Cardiac fibroblast (primary cell): ENCODE measurements at regions not wholly inside any gene's neighbourhood (a gene's known extent, or its start where the extent isn't known, plus 50 kb on each side); places are given as distances from the start of the nearest gene placed in this dataset.

Experiments
- DNase-seq, 2 donors: peaks; one replicate each; pipeline versions ENCODE4 v3.0.0 to v3.0.0-alpha.2; 2010; ENCODE audit warnings: low read depth in 2 of 2
- H3K4me3 ChIP-seq, 2 donors: replicated peaks in 1 of 2; 1 replicate in 1 of 2; 2 replicates in 1 of 2; pipeline ENCODE4 v1.5.1; 2011; ENCODE audit warnings: low read depth in 2 of 2, low read length in 2 of 2, mild to moderate bottlenecking in 2 of 2, moderate library complexity in 1 of 2
- TF ChIP-seq, protein P1 (sequence below): IDR thresholded peaks from one replicate; pipeline ENCODE4 v1.5.1; 2011; ENCODE audit warnings: low read depth, mild to moderate bottlenecking, low read length, inconsistent platforms

DNA sequence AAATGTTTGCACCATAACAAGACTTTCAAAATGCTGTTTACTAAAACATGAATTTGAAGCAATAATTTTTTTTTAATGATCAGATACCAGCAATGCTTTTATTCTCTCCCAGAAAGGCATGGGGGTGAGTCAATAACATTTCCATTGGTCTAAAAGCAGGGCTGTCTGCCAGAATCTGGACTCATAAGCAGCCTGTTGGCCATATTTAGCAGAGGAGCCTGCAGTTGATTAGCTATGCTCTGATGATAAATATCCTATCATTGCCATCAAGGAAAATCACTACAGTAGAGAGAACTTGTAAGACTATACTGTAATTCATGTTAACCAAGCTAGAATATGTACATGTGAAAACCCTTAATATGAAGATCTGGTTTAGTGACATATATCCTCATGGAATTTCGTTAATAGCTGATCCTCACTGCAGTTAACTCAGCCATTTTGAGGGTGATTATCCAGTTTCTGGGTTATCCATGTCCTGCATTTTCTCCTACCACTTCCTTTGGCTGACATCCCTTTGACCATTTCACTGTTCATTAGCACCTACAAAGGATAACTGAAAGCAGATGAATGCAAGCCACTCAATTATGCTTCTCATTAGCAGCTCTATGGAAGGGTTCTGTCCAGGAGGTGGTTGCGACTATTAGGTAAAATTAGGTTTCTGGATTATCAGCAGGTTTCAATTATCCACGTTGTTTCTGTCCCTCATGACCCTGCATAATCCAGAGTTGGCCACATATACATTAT is 72.9 kb upstream of the DIAPH2 start:
- no peak overlapping the region for H3K4me3 ChIP-seq
- TF ChIP-seq, protein P1, sequence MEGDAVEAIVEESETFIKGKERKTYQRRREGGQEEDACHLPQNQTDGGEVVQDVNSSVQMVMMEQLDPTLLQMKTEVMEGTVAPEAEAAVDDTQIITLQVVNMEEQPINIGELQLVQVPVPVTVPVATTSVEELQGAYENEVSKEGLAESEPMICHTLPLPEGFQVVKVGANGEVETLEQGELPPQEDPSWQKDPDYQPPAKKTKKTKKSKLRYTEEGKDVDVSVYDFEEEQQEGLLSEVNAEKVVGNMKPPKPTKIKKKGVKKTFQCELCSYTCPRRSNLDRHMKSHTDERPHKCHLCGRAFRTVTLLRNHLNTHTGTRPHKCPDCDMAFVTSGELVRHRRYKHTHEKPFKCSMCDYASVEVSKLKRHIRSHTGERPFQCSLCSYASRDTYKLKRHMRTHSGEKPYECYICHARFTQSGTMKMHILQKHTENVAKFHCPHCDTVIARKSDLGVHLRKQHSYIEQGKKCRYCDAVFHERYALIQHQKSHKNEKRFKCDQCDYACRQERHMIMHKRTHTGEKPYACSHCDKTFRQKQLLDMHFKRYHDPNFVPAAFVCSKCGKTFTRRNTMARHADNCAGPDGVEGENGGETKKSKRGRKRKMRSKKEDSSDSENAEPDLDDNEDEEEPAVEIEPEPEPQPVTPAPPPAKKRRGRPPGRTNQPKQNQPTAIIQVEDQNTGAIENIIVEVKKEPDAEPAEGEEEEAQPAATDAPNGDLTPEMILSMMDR, result no peak
- peak; percentile 19 to 51 for DNase-seq

DNA sequence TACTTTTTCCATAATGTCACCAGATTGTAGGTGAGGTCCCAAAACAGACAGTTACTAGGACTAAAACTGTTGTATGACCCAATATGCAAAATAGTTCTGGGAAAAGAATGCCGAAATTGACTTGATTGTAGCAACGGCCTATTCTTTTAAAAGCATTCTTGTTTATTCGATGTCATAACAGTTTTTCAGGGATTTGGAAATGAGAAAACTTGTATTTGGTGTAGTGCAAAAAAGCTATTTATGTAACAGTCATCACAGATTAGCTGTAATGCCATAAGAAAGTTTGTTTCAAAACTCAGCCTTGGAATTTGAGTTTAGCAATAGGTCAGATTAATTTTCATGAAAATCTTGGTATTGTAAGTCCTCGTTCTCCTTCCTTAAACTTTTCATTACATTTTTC is 69.2 kb upstream of the DIAPH2 start:
- no peak overlapping the region for H3K4me3 ChIP-seq
- DNase-seq, result peak in 1 of 2 donors; percentile 3
- TF ChIP-seq, protein P1, result no peak

DNA sequence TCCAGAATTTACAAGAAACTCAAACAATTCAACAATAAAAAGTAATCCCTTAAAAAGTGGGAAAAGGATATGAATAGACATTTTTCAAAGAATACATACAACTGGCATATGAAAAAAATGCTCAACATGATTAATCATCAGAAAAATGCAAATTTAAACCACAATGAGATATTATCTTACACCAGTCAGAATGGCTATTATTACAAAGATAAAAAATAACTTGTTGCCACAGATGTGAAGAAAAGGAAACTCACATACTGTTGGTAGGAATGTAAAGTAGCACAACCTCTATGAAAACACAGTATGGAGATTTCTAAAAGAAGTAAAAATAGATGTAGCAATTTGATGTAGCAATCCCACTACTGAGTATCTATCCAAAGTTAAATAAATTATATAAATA is 65.1 kb upstream of the DIAPH2 start:
- TF ChIP-seq, protein P1, result no peak
- no peak overlapping the region for H3K4me3 ChIP-seq
- DNase-seq, result peak; percentile 22 to 50

DNA sequence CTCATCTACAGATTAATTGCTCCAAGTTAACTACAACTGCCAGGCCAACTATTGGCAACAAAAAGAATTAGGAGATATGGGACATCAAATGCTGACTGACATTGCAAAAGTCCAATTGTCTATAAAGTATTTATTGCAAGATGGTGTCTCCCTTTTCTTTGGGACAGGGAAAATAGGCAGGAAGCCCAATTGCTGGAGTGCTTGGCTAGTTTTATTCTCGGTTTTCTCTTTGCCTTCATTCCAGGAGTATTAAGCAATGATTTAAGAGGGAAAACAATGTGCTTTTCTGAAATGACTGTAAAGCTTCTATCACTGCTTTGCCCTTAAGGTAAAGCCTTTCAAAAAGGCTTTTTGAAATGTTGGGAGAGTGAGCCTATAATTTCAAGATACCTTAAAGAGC is 62.8 kb upstream of the DIAPH2 start:
- TF ChIP-seq, protein P1, result no peak
- no peak overlapping the region for H3K4me3 ChIP-seq
- peak in 1 of 2 donors; percentile 31 for DNase-seq
